BLaER1 (cell line): ENCODE measurements at regions not wholly inside any gene's neighbourhood (a gene's known extent, or its start where the extent isn't known, plus 50 kb on each side); places are given as distances from the start of the nearest gene placed in this dataset.

Experiments used
- H3K27ac ChIP-seq: shearing (Covaris generic); formaldehyde crosslinking; 2 replicates; pipeline ENCODE4 v1.8.1; 2022
- H3K27me3 ChIP-seq: shearing (Covaris generic); formaldehyde crosslinking; 2 replicates; pipeline ENCODE4 v1.8.1; 2022
- H3K36me3 ChIP-seq: shearing (Covaris generic); formaldehyde crosslinking; 2 replicates; pipeline ENCODE4 v1.8.1; 2022
- H3K4me1 ChIP-seq: shearing (Covaris generic); formaldehyde crosslinking; 2 replicates; pipeline ENCODE4 v1.8.1; 2022
- H3K4me2 ChIP-seq: shearing (Covaris generic); formaldehyde crosslinking; 2 replicates; pipeline ENCODE4 v1.8.1; 2022
- H3K4me3 ChIP-seq: shearing (Covaris generic); formaldehyde crosslinking; 2 replicates; pipeline ENCODE4 v1.8.1; 2022
- H3K9ac ChIP-seq: shearing (Covaris generic); formaldehyde crosslinking; 2 replicates; pipeline ENCODE4 v1.8.1; 2022
- H3K9me3 ChIP-seq: shearing (Covaris generic); formaldehyde crosslinking; 2 replicates; pipeline ENCODE4 v1.8.1; 2022
- H4K20me1 ChIP-seq: shearing (Covaris generic); formaldehyde crosslinking; 2 replicates; pipeline ENCODE4 v1.8.1; 2022
- Cebpa-rat ChIP-seq: shearing (Covaris generic); IDR thresholded peaks from 2 replicates; pipeline ENCODE4 v1.8.1; 2022

DNA sequence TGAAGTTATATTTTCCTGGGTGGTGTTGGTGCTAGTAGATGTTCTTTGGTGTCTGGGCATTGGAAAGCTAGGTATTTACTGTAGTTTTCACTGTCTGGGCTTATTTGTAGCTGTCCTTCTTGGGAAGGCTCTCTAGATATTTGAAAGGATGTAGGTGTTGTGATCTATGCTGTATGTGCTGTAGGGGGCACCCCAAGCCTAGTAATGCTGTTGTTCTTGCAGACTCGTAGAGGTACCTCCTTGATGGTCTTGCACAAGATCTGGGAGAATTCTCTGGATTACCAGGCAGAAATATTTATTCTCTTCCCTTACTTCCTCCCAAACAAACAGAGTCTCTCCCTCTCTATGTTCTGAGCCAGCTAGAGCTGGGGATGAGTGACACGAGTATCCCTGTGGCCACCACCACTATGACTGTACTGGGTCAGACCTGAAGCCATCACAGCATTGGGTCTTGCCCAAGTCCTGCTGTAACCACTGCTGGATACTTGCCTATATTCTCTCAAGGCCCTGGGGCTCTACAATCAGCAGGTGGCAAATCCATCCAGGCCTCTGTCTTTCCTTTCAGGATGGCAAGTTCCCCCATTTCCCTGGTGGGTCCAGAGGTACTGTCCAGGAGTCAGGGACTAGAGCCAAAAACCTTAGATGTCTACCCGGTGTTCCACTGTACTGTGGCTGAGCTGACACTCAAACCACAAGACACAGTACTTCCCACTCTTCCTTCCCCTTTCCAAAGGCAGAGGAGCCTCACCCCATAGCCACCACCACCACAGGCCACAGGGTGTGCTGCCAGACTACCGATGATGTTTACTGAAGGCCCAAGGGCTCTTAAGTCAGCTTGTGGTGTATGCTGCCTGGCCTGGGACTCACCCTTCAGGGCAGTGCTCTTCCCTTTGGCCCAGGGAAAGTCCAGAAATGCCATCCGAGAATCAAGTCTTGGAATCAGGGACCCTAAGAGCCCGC lies 195.2 kb upstream of the DPPA4 start:
- Histone ChIP-seq H3K36me3 (no peaks in the 10 kb centered on the region), H3K4me3 (no peak overlapping the region), H3K27ac (no peak overlapping the region), H4K20me1 (no peaks in the 10 kb centered on the region), H3K27me3 (no peaks in the 10 kb centered on the region), H3K9me3 (no peaks in the 10 kb centered on the region), H3K9ac (no peak overlapping the region), H3K4me1 (peaks cover 8% of the 10 kb centered on the region), H3K4me2 (peak overlapping the region; percentile 28)
- TF ChIP-seq Cebpa-rat, result no peak

DNA sequence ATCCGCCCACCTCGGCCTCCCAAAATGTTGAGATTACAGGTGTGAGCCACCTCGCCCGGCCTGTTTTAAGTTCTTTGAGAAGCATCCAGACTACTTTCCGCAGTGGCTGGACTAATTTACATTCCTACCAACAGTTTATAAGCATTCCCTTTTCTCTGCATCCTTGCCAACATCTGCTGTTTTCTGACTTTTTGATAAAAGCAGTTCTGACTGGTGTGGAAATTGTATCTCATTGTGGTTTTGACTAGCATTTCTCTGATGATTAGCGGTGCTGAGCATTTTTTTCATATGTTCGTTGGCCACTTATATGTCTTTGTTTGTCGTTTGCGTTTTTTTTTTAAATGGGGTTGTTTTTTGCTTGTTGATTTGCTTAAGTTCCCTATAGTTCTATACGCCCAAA lies 208.4 kb upstream of the DPPA4 start:
- Histone ChIP-seq H4K20me1 (no peaks in the 10 kb centered on the region), H3K27ac (no peak overlapping the region), H3K27me3 (no peaks in the 10 kb centered on the region), H3K36me3 (no peaks in the 10 kb centered on the region), H3K9ac (no peak overlapping the region), H3K4me1 (no peaks in the 10 kb centered on the region), H3K4me3 (no peak overlapping the region), H3K4me2 (no peak overlapping the region), H3K9me3 (no peaks in the 10 kb centered on the region)
- TF ChIP-seq Cebpa-rat, result no peak

GRCh38 chr3:109548192-109548938 lies 211.0 kb upstream of the DPPA4 start:
- Histone ChIP-seq H3K4me1 (no peaks in the 10 kb centered on the region), H3K4me2 (no peak overlapping the region), H3K27ac (no peak overlapping the region), H3K9ac (no peak overlapping the region), H3K4me3 (no peak overlapping the region), H3K36me3 (no peaks in the 10 kb centered on the region), H3K9me3 (no peaks in the 10 kb centered on the region), H3K27me3 (no peaks in the 10 kb centered on the region), H4K20me1 (no peaks in the 10 kb centered on the region)
- TF ChIP-seq Cebpa-rat, result no peak

GRCh38 chr3:109553591-109554371 lies 216.4 kb upstream of the DPPA4 start:
- Histone ChIP-seq H3K36me3 (no peaks in the 10 kb centered on the region), H3K9ac (no peak overlapping the region), H3K9me3 (peaks cover 6% of the 10 kb centered on the region; the same call in 1 of the 2 replicates), H3K27me3 (no peaks in the 10 kb centered on the region), H3K27ac (no peak overlapping the region), H3K4me2 (no peak overlapping the region), H4K20me1 (no peaks in the 10 kb centered on the region), H3K4me3 (no peak overlapping the region), H3K4me1 (no peaks in the 10 kb centered on the region)
- TF ChIP-seq Cebpa-rat, result no peak

DNA sequence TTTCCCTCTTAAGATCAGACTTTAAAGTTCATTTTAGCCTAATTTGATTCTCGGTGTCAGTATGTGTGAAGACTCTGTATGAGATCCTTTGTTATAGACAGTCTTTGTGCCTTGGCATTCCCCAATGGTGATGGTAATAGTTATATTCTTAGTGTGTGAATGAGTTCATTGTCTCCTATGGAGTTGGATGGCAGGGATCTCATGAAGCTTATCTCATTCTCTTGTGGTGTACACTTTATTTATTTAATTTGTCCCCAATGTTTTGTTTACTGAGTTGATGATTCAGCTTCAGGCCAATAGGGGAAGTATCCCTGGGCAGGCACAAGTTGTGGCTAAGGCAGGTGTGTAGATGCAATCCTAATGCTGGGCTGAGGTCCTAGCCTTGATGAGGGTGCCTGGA lies 222.0 kb upstream of the DPPA4 start:
- Histone ChIP-seq H3K27me3 (no peaks in the 10 kb centered on the region), H3K4me1 (peaks cover 7% of the 10 kb centered on the region), H3K4me2 (no peak overlapping the region), H3K9me3 (peaks cover 6% of the 10 kb centered on the region), H3K27ac (no peak overlapping the region), H3K36me3 (no peaks in the 10 kb centered on the region), H3K4me3 (no peak overlapping the region), H3K9ac (no peak overlapping the region), H4K20me1 (no peaks in the 10 kb centered on the region)
- TF ChIP-seq Cebpa-rat, result no peak

GRCh38 chr3:109563149-109563548 lies 225.8 kb upstream of the DPPA4 start:
- Histone ChIP-seq H3K4me2 (peak overlapping the region; percentile 38), H3K36me3 (no peaks in the 10 kb centered on the region), H3K27me3 (no peaks in the 10 kb centered on the region), H3K4me3 (no peak overlapping the region), H4K20me1 (no peaks in the 10 kb centered on the region), H3K27ac (no peak overlapping the region), H3K4me1 (peaks cover 7% of the 10 kb centered on the region), H3K9me3 (peaks cover 3% of the 10 kb centered on the region), H3K9ac (no peak overlapping the region)
- TF ChIP-seq Cebpa-rat, result no peak

GRCh38 chr3:109569135-109569846 lies 231.9 kb upstream of the DPPA4 start:
- no peak for TF ChIP-seq Cebpa-rat
- H3K27ac ChIP-seq, result no peak overlapping the region
- H3K9me3 ChIP-seq, result no peaks in the 10 kb centered on the region
- no peaks in the 10 kb centered on the region for H3K36me3 ChIP-seq
- no peak overlapping the region for H3K9ac ChIP-seq
- H3K4me1 ChIP-seq, result peaks cover 15% of the 10 kb centered on the region
- H3K4me3 ChIP-seq, result no peak overlapping the region
- no peak overlapping the region for H3K4me2 ChIP-seq
- H3K27me3 ChIP-seq, result no peaks in the 10 kb centered on the region
- H4K20me1 ChIP-seq, result no peaks in the 10 kb centered on the region

GRCh38 chr3:109570408-109570807 lies 233.1 kb upstream of the DPPA4 start:
- Histone ChIP-seq H3K9ac (no peak overlapping the region), H3K4me2 (peak overlapping the region; percentile 58), H3K4me3 (no peak overlapping the region), H3K4me1 (peaks cover 15% of the 10 kb centered on the region), H3K36me3 (no peaks in the 10 kb centered on the region), H3K27me3 (no peaks in the 10 kb centered on the region), H3K27ac (no peak overlapping the region), H3K9me3 (no peaks in the 10 kb centered on the region), H4K20me1 (no peaks in the 10 kb centered on the region)
- TF ChIP-seq Cebpa-rat, result no peak

GRCh38 chr3:109572301-109572700 lies 235.0 kb upstream of the DPPA4 start:
- no peaks in the 10 kb centered on the region for H3K9me3 ChIP-seq
- no peak overlapping the region for H3K27ac ChIP-seq
- TF ChIP-seq Cebpa-rat, result no peak
- no peaks in the 10 kb centered on the region for H4K20me1 ChIP-seq
- no peaks in the 10 kb centered on the region for H3K36me3 ChIP-seq
- peaks cover 15% of the 10 kb centered on the region for H3K4me1 ChIP-seq
- no peak overlapping the region for H3K9ac ChIP-seq
- H3K27me3 ChIP-seq, result no peaks in the 10 kb centered on the region
- no peak overlapping the region for H3K4me2 ChIP-seq
- H3K4me3 ChIP-seq, result no peak overlapping the region
